Mesothelial cell of epicardium (in vitro differentiated cells): ENCODE measurements at regions not wholly inside any gene's neighbourhood (a gene's known extent, or its start where the extent isn't known, plus 50 kb on each side); places are given as distances from the start of the nearest gene placed in this dataset.

Experiments
- DNase-seq, 2 experiments: peaks; one replicate each; pipeline ENCODE4 v3.0.0; 2021; ENCODE audit warnings: low spot score in 2 of 2; ENCODE audit not compliant: unreplicated experiment in 2 of 2
- H3K27ac Mint-ChIP-seq: 2 replicates; pipeline ENCODE4 v1.8.0; 2021; ENCODE audit warnings: mixed read lengths
- H3K27me3 Mint-ChIP-seq: 2 replicates; pipeline ENCODE4 v1.8.0; 2021; ENCODE audit warnings: low read depth, mixed read lengths
- H3K36me3 Mint-ChIP-seq: 2 replicates; pipeline ENCODE4 v1.8.0; 2021; ENCODE audit warnings: mixed read lengths
- H3K4me1 Mint-ChIP-seq: 2 replicates; pipeline ENCODE4 v1.8.0; 2021; ENCODE audit warnings: mixed read lengths
- H3K4me3 Mint-ChIP-seq: 2 replicates; pipeline ENCODE4 v1.8.0; 2021; ENCODE audit warnings: mild to moderate bottlenecking, moderate library complexity, mixed read lengths
- H3K9me3 Mint-ChIP-seq: 2 replicates; pipeline ENCODE4 v1.8.0; 2021; ENCODE audit warnings: mixed read lengths
- TF ChIP-seq, protein P1 (sequence below): fragments of 200-600 bp; sonication (generic); IDR thresholded peaks from one replicate; pipeline ENCODE4 v1.5.0; 2021; ENCODE audit warnings: antibody characterized with exemption; ENCODE audit not compliant: unreplicated experiment

DNA sequence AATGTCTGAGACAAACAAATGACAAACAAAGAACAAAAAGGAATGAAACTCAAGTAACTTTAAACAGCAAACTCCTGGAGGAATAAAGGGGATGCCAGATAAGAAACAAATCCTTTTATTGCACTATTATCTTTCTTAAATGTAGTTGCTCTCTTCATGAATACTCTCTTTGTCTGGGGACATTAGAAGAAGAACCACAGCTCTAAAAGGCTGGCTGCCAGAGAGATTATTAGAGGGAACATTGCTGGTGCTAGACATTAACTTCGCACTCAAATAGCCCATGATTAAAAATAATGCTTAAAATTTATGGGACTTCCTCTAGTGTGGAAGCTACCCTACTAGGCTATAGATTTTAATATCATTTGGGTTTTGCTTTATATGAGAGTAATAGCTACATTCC, 1330.4 kb downstream of the XPNPEP1 start:
- H3K27me3 Mint-ChIP-seq: no peaks in the 10 kb centered on the region
- H3K9me3 Mint-ChIP-seq: no peaks in the 10 kb centered on the region
- peaks cover 18% of the 10 kb centered on the region for H3K4me1 Mint-ChIP-seq
- H3K4me3 Mint-ChIP-seq: no peak overlapping the region
- no peak for DNase-seq
- H3K27ac Mint-ChIP-seq: no peak overlapping the region
- H3K36me3 Mint-ChIP-seq: no peaks in the 10 kb centered on the region
- TF ChIP-seq, protein P1, sequence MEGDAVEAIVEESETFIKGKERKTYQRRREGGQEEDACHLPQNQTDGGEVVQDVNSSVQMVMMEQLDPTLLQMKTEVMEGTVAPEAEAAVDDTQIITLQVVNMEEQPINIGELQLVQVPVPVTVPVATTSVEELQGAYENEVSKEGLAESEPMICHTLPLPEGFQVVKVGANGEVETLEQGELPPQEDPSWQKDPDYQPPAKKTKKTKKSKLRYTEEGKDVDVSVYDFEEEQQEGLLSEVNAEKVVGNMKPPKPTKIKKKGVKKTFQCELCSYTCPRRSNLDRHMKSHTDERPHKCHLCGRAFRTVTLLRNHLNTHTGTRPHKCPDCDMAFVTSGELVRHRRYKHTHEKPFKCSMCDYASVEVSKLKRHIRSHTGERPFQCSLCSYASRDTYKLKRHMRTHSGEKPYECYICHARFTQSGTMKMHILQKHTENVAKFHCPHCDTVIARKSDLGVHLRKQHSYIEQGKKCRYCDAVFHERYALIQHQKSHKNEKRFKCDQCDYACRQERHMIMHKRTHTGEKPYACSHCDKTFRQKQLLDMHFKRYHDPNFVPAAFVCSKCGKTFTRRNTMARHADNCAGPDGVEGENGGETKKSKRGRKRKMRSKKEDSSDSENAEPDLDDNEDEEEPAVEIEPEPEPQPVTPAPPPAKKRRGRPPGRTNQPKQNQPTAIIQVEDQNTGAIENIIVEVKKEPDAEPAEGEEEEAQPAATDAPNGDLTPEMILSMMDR: no peak

DNA sequence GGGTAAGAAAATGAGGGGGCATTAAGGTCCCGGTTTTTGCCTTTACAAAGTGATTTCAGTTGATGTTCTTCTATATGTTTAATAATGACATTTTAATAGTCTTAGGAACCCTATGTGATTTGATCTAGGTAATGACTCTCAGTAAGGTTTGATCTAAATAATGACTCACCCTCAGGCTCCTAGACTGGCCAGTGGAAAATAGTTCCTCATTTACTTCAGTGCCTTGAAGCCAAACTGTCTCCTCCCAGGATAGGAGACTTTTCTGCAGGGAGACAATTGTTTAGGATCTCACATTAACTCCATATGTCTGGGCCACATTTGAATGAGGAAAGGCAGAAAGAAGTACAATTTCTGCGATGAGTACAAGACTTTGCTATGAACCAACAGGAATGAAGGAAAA, 1331.9 kb downstream of the XPNPEP1 start:
- peaks cover 13% of the 10 kb centered on the region for H3K4me1 Mint-ChIP-seq
- H3K27ac Mint-ChIP-seq: no peak overlapping the region
- H3K27me3 Mint-ChIP-seq: no peaks in the 10 kb centered on the region
- H3K36me3 Mint-ChIP-seq: no peaks in the 10 kb centered on the region
- TF ChIP-seq, protein P1: no peak
- DNase-seq: no peak
- H3K9me3 Mint-ChIP-seq: no peaks in the 10 kb centered on the region
- H3K4me3 Mint-ChIP-seq: no peak overlapping the region

DNA sequence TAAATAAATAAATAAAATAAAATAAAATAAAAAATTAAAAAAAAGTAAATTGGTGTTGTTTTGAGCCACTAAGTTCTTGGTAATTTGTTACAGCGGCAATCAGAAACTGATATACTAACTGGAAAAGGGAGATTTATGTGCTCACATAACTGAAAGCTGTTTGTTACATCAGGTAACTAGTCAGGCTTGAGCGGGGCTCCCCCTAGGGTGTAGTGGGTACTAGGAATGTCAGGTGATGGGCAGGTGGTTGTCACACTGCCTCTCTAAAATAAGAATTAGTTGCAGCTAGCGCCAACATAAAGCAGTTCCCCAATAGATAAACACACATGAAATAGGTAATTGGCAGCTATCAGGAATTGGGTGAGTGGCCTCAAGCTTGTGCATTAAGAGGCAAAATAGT, 1336.9 kb downstream of the XPNPEP1 start:
- no peaks in the 10 kb centered on the region for H3K36me3 Mint-ChIP-seq
- peaks cover 4% of the 10 kb centered on the region for H3K9me3 Mint-ChIP-seq
- H3K27me3 Mint-ChIP-seq: no peaks in the 10 kb centered on the region
- no peak overlapping the region for H3K27ac Mint-ChIP-seq
- H3K4me1 Mint-ChIP-seq: peaks cover 12% of the 10 kb centered on the region
- TF ChIP-seq, protein P1: no peak
- no peak overlapping the region for H3K4me3 Mint-ChIP-seq
- DNase-seq: no peak

DNA sequence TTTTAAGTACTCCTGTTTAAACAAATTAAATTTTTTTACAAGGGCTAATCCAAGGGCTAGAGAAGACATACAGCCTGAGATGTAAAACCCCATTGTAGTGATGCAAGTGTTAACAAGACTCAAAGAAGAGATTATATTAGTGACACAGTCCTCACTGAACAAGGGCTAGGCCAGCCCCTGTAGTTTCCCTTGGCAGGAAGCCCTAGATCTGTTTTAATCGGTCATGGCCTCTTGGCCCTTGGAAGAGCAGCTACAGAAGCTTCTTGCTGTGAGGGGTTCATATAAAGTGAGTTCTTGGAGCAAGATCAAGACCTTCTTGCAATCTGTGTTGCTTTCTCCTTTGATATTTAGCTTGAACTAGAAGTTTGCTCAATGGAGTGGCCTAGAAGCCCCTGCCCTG, 1339.4 kb downstream of the XPNPEP1 start:
- DNase-seq: no peak
- TF ChIP-seq, protein P1: no peak
- Mint-ChIP-seq H3K27me3 (no peaks in the 10 kb centered on the region), H3K36me3 (no peaks in the 10 kb centered on the region), H3K4me3 (no peak overlapping the region), H3K4me1 (peaks cover 12% of the 10 kb centered on the region), H3K27ac (no peak overlapping the region), H3K9me3 (peaks cover 4% of the 10 kb centered on the region)

DNA sequence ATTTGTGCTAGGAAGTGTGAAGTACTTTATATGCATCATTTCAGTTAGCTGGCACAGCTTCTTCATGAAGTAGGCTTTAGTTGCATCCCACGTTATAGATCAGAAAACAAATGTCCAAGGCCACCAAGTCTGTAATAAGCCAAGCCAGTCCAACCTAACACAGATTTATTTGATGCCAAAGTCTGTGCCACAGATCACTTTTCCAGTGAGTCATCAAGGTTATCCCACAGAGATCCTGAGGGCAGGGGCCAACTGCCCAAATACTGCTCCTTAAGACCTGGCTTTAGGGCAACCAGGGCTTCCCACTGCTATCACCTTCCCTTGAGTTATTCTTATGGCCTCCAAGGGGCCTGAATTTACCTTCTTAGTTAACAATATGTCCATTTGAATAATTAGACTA, 1340.4 kb downstream of the XPNPEP1 start:
- H3K4me3 Mint-ChIP-seq: no peak overlapping the region
- TF ChIP-seq, protein P1: no peak
- no peaks in the 10 kb centered on the region for H3K36me3 Mint-ChIP-seq
- H3K27ac Mint-ChIP-seq: no peak overlapping the region
- DNase-seq: no peak
- H3K27me3 Mint-ChIP-seq: no peaks in the 10 kb centered on the region
- peaks cover 12% of the 10 kb centered on the region for H3K4me1 Mint-ChIP-seq
- peaks cover 4% of the 10 kb centered on the region for H3K9me3 Mint-ChIP-seq

DNA sequence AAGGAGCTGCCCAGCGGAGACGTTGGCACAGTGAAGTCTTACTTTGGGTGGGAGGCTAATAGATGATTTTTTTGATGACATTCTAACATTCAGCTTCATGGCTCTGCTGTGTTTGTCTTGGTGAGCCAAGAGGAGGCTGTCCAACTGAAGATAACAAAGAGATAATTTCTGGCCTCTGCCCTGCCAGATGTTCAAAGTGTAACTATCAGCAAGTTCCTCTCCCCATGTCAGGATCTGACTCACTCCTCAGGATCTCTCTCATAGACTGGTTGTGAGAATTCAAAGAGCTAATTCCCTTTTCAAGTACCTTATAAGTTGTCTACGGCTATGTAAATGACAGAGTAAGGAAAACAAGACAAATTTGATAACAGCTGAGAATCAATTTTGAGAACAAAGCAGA, 1340.9 kb downstream of the XPNPEP1 start:
- Mint-ChIP-seq H3K4me3 (no peak overlapping the region), H3K4me1 (peaks cover 14% of the 10 kb centered on the region), H3K9me3 (peaks cover 4% of the 10 kb centered on the region), H3K27ac (no peak overlapping the region), H3K36me3 (no peaks in the 10 kb centered on the region), H3K27me3 (no peaks in the 10 kb centered on the region)
- no peak for DNase-seq
- TF ChIP-seq, protein P1: no peak
